T-cell (primary cell): ENCODE measurements at regions not wholly inside any gene's neighbourhood (a gene's known extent, or its start where the extent isn't known, plus 50 kb on each side); places are given as distances from the start of the nearest gene placed in this dataset.

Experiments used
- ATAC-seq, 4 experiments: fragments of 200-7000 bp in 3 of 4; fragments of 150-1000 bp in 1 of 4; cut with Tn5 transposase; replicated peaks in 1 of 4; 1 replicate in 3 of 4; 2 replicates in 1 of 4; pipeline ENCODE4 v1.10.0; 2021; ENCODE audit warnings: moderate library complexity in 3 of 4, mild to moderate bottlenecking in 2 of 4, moderate number of reproducible peaks in 1 of 4
- CTCF ChIA-PET, 2 donors: fragments of 300-600 bp; sonication (Branson Sonifier 250); formaldehyde crosslinking; loops; one replicate each; lab custom pipeline; 2022; ENCODE audit warnings: antibody characterized with exemption in 2 of 2; lab: Charles Lee
- POLR2A ChIA-PET, 2 donors: fragments of 300-600 bp; sonication (Branson Sonifier 250); formaldehyde crosslinking; loops; one replicate each; lab custom pipeline; 2022; ENCODE audit warnings: antibody characterized with exemption in 2 of 2; lab: Charles Lee
- DNase-seq, 35 experiments: peaks; one replicate each; pipeline versions ENCODE4 v3.0.0 to v3.0.0-alpha.2; 2013 to 2023
- H3K27ac ChIP-seq: one replicate; pipeline ENCODE4 v1.5.1; 2013; ENCODE audit warnings: low read length
- H3K27me3 ChIP-seq, 2 experiments: replicated peaks in 1 of 2; 1 replicate in 1 of 2; 2 replicates in 1 of 2; pipeline versions ENCODE4 v1.6.1 to v1.7.0; 2013; ENCODE audit warnings: low read length in 1 of 2, mixed read lengths in 1 of 2; ENCODE audit not compliant: control insufficient read depth in 2 of 2, insufficient read depth in 2 of 2; ENCODE audit errors: extremely low read depth in 1 of 2
- H3K36me3 ChIP-seq, 2 donors: 1 replicate in 1 of 2; 2 replicates in 1 of 2; pipeline versions ENCODE4 v1.6.1 to v1.7.0; 2013; ENCODE audit warnings: low read length in 1 of 2; ENCODE audit not compliant: control insufficient read depth in 2 of 2, insufficient read depth in 1 of 2; ENCODE audit errors: extremely low read depth in 1 of 2
- H3K4me1 ChIP-seq, 2 experiments: 1 replicate in 1 of 2; 2 replicates in 1 of 2; pipeline versions ENCODE4 v1.6.1 to v1.7.0; 2013; ENCODE audit warnings: low read length in 2 of 2, mixed read lengths in 1 of 2; ENCODE audit not compliant: insufficient read depth in 2 of 2, control insufficient read depth in 1 of 2; ENCODE audit errors: extremely low read depth in 1 of 2
- H3K4me3 ChIP-seq, 2 donors: 1 replicate in 1 of 2; 2 replicates in 1 of 2; pipeline versions ENCODE4 v1.5.1 to v1.7.0; 2013; ENCODE audit warnings: mild to moderate bottlenecking in 2 of 2, low read length in 1 of 2, moderate library complexity in 1 of 2; ENCODE audit not compliant: control insufficient read depth in 1 of 2; ENCODE audit errors: extremely low read depth in 1 of 2
- H3K9me3 ChIP-seq: 2 replicates; pipeline ENCODE4 v1.7.0; 2013
- H3K27ac Mint-ChIP-seq, 2 donors: one replicate each; pipeline ENCODE4 v1.8.0; 2020 to 2021; ENCODE audit warnings: mild to moderate bottlenecking in 2 of 2, mixed read lengths in 2 of 2
- H3K27me3 Mint-ChIP-seq, 2 donors: one replicate each; pipeline ENCODE4 v1.8.0; 2021 to 2022; ENCODE audit warnings: mixed read lengths in 2 of 2
- H3K36me3 Mint-ChIP-seq: one replicate; pipeline ENCODE4 v1.8.0; 2021; ENCODE audit warnings: mixed read lengths
- H3K4me1 Mint-ChIP-seq, 3 donors: one replicate each; pipeline ENCODE4 v1.8.0; 2020 to 2022; ENCODE audit warnings: mixed read lengths in 3 of 3, mild to moderate bottlenecking in 1 of 3
- H3K4me3 Mint-ChIP-seq, 3 donors: one replicate each; pipeline ENCODE4 v1.8.0; 2020 to 2022; ENCODE audit warnings: mild to moderate bottlenecking in 3 of 3, mixed read lengths in 3 of 3, moderate library complexity in 3 of 3
- H3K9me3 Mint-ChIP-seq, 3 donors: one replicate each; pipeline ENCODE4 v1.8.0; 2020 to 2022; ENCODE audit warnings: mixed read lengths in 3 of 3
- WGBS: methylation state at CpG from one replicate; pipeline ENCODE4 v1.1.5; 2013; ENCODE audit warnings: missing lambda C conversion rate; ENCODE audit not compliant: insufficient coverage; 5-methylcytosine and 5-hydroxymethylcytosine counted together

DNA sequence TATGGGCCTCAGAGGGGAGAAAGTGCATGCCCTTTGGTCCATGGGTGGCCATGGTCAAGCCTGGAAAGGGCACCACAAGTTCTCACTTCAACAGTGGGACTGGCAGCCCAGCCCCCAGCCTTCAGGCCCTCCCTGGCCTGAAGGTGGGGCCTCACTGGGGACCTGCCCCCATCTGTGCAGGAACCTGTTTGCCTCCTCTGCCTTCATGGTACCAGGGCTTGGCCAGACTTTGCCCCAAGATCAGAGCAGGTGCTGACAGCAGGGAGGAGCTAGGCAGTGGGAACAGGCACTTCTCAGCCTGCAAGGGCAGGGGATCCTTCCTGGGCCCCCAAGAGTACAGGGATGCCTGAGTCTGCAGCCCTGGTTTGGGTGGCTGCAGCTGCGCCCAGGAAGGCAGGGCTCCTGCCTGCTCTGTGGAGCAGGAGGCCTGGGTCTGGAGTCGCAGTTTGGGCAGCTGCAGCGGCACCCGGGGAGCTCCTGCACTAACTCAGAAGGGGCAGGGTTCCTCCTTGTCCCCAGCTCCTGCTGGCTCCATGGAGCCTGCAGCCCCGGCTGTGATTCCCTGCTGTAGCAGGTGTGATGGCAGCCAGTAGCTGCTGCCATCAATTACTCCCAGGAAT is 460.1 kb upstream of the NCAM2 start:
- Histone ChIP-seq H3K9me3 (no peaks in the 10 kb centered on the region), H3K27ac (no peak overlapping the region), H3K36me3 (no peaks in the 10 kb centered on the region), H3K4me1 (no peaks in the 10 kb centered on the region), H3K4me3 (no peak overlapping the region), H3K27me3 (no peaks in the 10 kb centered on the region)
- peaks cover 5 to 14% (median 10%) of the 10 kb centered on the region in 3 donors for H3K9me3 Mint-ChIP-seq
- no peaks in the 10 kb centered on the region for H3K4me1 Mint-ChIP-seq
- ATAC-seq: no peak
- CTCF ChIA-PET: no interaction called here
- WGBS: 83% methylated on average over 4 of the region's 5 CpGs
- H3K27me3 Mint-ChIP-seq: no peaks in the 10 kb centered on the region
- DNase-seq: no peak
- H3K27ac Mint-ChIP-seq: no peak overlapping the region
- H3K4me3 Mint-ChIP-seq: no peak overlapping the region
- POLR2A ChIA-PET: no interaction called here
- no peaks in the 10 kb centered on the region for H3K36me3 Mint-ChIP-seq

GRCh38 chr21:20545454-20545853 is 452.8 kb upstream of the NCAM2 start:
- Mint-ChIP-seq H3K27ac (no peak overlapping the region), H3K9me3 (peaks cover 7 to 26% (median 12%) of the 10 kb centered on the region in 3 donors), H3K4me3 (no peak overlapping the region), H3K4me1 (no peaks in the 10 kb centered on the region), H3K36me3 (no peaks in the 10 kb centered on the region), H3K27me3 (no peaks in the 10 kb centered on the region)
- POLR2A ChIA-PET: interaction anchor here in 1 of 2 donors (0.5 kb wide), 1 partner anchor 34 kb away, joined by 4 read pairs; no protein-coding TSS in a partner anchor
- no peaks in the 10 kb centered on the region for H3K27me3 ChIP-seq
- no peaks in the 10 kb centered on the region for H3K4me1 ChIP-seq
- no peaks in the 10 kb centered on the region for H3K36me3 ChIP-seq
- 74% methylated on average over 6 of the region's 10 CpGs for WGBS
- no peak overlapping the region for H3K27ac ChIP-seq
- peaks cover 3% of the 10 kb centered on the region for H3K9me3 ChIP-seq
- DNase-seq (no peak), ATAC-seq (no peak)
- H3K4me3 ChIP-seq: no peak overlapping the region
- CTCF ChIA-PET: no interaction called here

GRCh38 chr21:20551939-20552338 is 446.3 kb upstream of the NCAM2 start:
- H3K4me3 ChIP-seq: no peak overlapping the region
- Mint-ChIP-seq H3K27me3 (no peaks in the 10 kb centered on the region), H3K4me3 (no peak overlapping the region), H3K9me3 (peaks cover 3 to 17% (median 9%) of the 10 kb centered on the region in 3 donors), H3K36me3 (no peaks in the 10 kb centered on the region), H3K4me1 (no peaks in the 10 kb centered on the region), H3K27ac (no peak overlapping the region)
- WGBS: no CpG with 5 or more reads among the region's 1 CpG
- ChIA-PET CTCF (no interaction called here), POLR2A (no interaction called here)
- DNase-seq: no peak
- H3K27ac ChIP-seq: no peak overlapping the region
- no peaks in the 10 kb centered on the region for H3K27me3 ChIP-seq
- H3K9me3 ChIP-seq: peaks cover 4% of the 10 kb centered on the region
- no peak for ATAC-seq
- no peaks in the 10 kb centered on the region for H3K36me3 ChIP-seq
- H3K4me1 ChIP-seq: no peaks in the 10 kb centered on the region

- ChIA-PET POLR2A (no interaction called here), CTCF (interaction anchor here in 1 of 2 donors (0.6 kb wide), 1 partner anchor 797 kb away, joined by 4 read pairs; no protein-coding TSS in a partner anchor)
- H3K27me3 Mint-ChIP-seq: no peaks in the 10 kb centered on the region
- Histone ChIP-seq H3K27ac (no peak overlapping the region), H3K4me1 (no peaks in the 10 kb centered on the region), H3K36me3 (no peaks in the 10 kb centered on the region), H3K9me3 (peaks cover 4% of the 10 kb centered on the region), H3K27me3 (no peaks in the 10 kb centered on the region), H3K4me3 (no peak overlapping the region)
- no CpG with 5 or more reads among the region's 3 CpGs for WGBS
- no peak for DNase-seq
- H3K27ac Mint-ChIP-seq: no peak overlapping the region
- no peaks in the 10 kb centered on the region for H3K36me3 Mint-ChIP-seq
- peaks cover 2 to 6% (median 4%) of the 10 kb centered on the region in 3 donors for H3K9me3 Mint-ChIP-seq
- no peaks in the 10 kb centered on the region for H3K4me1 Mint-ChIP-seq
- no peak for ATAC-seq
- H3K4me3 Mint-ChIP-seq: no peak overlapping the region
Observed at GRCh38 chr21:20554785-20555184, 443.4 kb upstream of the NCAM2 start.

DNA sequence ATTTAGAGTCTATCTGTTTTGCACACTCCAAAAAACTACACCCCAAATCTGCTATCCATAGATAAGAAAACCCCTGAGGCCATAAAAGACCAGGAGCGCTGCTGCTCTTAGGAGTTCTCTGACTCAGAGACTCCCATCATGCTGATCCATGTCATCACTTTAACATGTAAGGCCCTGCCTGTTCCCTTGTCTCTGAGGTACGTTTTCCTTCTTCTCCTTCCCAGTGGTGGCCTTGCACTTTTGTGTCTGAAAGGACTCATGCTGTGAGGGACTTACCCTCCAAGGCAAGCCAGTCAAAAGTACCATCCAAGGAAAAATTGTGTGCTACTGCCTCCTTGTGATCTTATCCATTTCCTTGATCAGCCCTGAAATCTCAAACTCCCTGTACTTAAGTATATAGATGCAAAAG is 427.4 kb upstream of the NCAM2 start:
- Mint-ChIP-seq H3K27me3 (no peaks in the 10 kb centered on the region), H3K36me3 (no peaks in the 10 kb centered on the region), H3K4me1 (no peaks in the 10 kb centered on the region), H3K27ac (no peak overlapping the region), H3K4me3 (no peak overlapping the region), H3K9me3 (peaks cover 9 to 15% (median 11%) of the 10 kb centered on the region in 3 donors)
- Histone ChIP-seq H3K27ac (no peak overlapping the region), H3K4me3 (no peak overlapping the region), H3K9me3 (no peaks in the 10 kb centered on the region), H3K4me1 (no peaks in the 10 kb centered on the region), H3K36me3 (no peaks in the 10 kb centered on the region), H3K27me3 (no peaks in the 10 kb centered on the region)
- 93% methylated on average over 1 of the region's 2 CpGs for WGBS
- ChIA-PET CTCF (no interaction called here), POLR2A (no interaction called here)
- ATAC-seq (no peak), DNase-seq (no peak)

DNA sequence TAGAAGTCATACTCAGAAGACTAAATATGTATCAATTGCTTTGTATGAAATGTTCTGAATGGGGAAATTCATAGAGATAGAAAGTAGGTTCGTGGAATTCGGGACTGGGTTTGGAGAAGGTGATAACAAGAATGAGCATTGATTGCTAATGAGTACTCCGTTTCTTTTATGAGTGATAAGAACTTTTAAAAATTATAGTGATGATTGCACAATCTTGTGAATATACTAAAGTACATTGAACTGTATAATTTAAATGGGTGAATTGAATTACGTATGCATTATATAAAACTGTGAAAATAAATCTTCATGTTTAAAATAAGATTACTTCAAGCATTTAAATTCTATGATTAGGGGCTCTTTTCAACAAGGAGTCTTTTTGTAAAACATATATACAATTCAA is 425.6 kb upstream of the NCAM2 start:
- Histone ChIP-seq H3K27ac (no peak overlapping the region), H3K9me3 (no peaks in the 10 kb centered on the region), H3K4me1 (no peaks in the 10 kb centered on the region), H3K27me3 (no peaks in the 10 kb centered on the region), H3K4me3 (no peak overlapping the region), H3K36me3 (no peaks in the 10 kb centered on the region)
- Mint-ChIP-seq H3K4me3 (no peak overlapping the region), H3K9me3 (peaks cover 9 to 19% (median 11%) of the 10 kb centered on the region in 3 donors), H3K36me3 (no peaks in the 10 kb centered on the region), H3K4me1 (no peaks in the 10 kb centered on the region), H3K27ac (no peak overlapping the region), H3K27me3 (no peaks in the 10 kb centered on the region)
- ChIA-PET POLR2A (no interaction called here), CTCF (no interaction called here)
- ATAC-seq (no peak), DNase-seq (no peak)
- no CpG with 5 or more reads among the region's 4 CpGs for WGBS
